Osteocyte (in vitro differentiated cells): ENCODE measurements at regions not wholly inside any gene's neighbourhood (a gene's known extent, or its start where the extent isn't known, plus 50 kb on each side); places are given as distances from the start of the nearest gene placed in this dataset.
"Not testable (repeated sequence)": the region's sequence is repeated elsewhere in the genome, so short reads cannot be mapped to it uniquely, and the experiment has no call there.

Experiments
- DNase-seq: peaks from one replicate; pipeline ENCODE4 v3.0.0; 2021; ENCODE audit warnings: mixed read lengths; ENCODE audit not compliant: unreplicated experiment; ENCODE audit errors: extremely low spot score
- H3K27ac Mint-ChIP-seq: one replicate; pipeline ENCODE4 v1.8.0; 2021; ENCODE audit warnings: mild to moderate bottlenecking, mixed read lengths; ENCODE audit not compliant: unreplicated experiment
- H3K27me3 Mint-ChIP-seq: one replicate; pipeline ENCODE4 v1.8.0; 2021; ENCODE audit warnings: mixed read lengths; ENCODE audit not compliant: unreplicated experiment
- H3K36me3 Mint-ChIP-seq: one replicate; pipeline ENCODE4 v1.8.0; 2021; ENCODE audit warnings: mixed read lengths; ENCODE audit not compliant: unreplicated experiment
- H3K4me1 Mint-ChIP-seq: one replicate; pipeline ENCODE4 v1.8.0; 2021; ENCODE audit warnings: mixed read lengths; ENCODE audit not compliant: unreplicated experiment
- H3K4me3 Mint-ChIP-seq: one replicate; pipeline ENCODE4 v1.8.0; 2021; ENCODE audit warnings: mild to moderate bottlenecking, moderate library complexity, mixed read lengths; ENCODE audit not compliant: unreplicated experiment
- H3K9me3 Mint-ChIP-seq: one replicate; pipeline ENCODE4 v1.8.0; 2021; ENCODE audit warnings: mixed read lengths; ENCODE audit not compliant: unreplicated experiment
- TF ChIP-seq, protein P1 (sequence below): fragments of 200-600 bp; sonication (generic); IDR thresholded peaks from 2 replicates; pipeline ENCODE4 v1.5.0; 2021; ENCODE audit warnings: antibody characterized with exemption, mild to moderate bottlenecking, moderate library complexity

DNA sequence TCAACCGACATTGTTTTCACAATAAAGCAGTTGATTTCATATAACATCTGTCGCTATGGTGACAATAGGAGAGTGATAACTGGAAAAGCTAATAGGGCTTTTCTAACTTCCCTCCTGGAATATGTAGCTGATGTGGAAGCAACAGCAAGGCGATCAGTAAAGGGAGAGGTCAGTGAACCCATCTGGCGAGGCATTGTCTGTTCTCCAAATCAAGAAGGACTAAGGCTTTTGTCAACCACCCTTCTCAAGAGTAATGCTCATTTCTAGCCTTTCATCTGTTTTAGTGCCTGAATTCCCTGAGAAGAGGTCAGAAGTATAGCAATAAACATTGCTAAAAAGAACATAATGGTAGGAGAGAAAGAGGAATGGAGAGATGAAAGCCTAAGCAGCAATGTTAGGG is 201.3 kb downstream of the AKAP7 start:
- DNase-seq, result no peak
- H3K27ac Mint-ChIP-seq, result no peak overlapping the region
- H3K9me3 Mint-ChIP-seq, result no peaks in the 10 kb centered on the region
- no peaks in the 10 kb centered on the region for H3K36me3 Mint-ChIP-seq
- TF ChIP-seq, protein P1, sequence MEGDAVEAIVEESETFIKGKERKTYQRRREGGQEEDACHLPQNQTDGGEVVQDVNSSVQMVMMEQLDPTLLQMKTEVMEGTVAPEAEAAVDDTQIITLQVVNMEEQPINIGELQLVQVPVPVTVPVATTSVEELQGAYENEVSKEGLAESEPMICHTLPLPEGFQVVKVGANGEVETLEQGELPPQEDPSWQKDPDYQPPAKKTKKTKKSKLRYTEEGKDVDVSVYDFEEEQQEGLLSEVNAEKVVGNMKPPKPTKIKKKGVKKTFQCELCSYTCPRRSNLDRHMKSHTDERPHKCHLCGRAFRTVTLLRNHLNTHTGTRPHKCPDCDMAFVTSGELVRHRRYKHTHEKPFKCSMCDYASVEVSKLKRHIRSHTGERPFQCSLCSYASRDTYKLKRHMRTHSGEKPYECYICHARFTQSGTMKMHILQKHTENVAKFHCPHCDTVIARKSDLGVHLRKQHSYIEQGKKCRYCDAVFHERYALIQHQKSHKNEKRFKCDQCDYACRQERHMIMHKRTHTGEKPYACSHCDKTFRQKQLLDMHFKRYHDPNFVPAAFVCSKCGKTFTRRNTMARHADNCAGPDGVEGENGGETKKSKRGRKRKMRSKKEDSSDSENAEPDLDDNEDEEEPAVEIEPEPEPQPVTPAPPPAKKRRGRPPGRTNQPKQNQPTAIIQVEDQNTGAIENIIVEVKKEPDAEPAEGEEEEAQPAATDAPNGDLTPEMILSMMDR, result no peak
- no peaks in the 10 kb centered on the region for H3K4me1 Mint-ChIP-seq
- peaks cover 17% of the 10 kb centered on the region for H3K27me3 Mint-ChIP-seq
- H3K4me3 Mint-ChIP-seq, result no peak overlapping the region

DNA sequence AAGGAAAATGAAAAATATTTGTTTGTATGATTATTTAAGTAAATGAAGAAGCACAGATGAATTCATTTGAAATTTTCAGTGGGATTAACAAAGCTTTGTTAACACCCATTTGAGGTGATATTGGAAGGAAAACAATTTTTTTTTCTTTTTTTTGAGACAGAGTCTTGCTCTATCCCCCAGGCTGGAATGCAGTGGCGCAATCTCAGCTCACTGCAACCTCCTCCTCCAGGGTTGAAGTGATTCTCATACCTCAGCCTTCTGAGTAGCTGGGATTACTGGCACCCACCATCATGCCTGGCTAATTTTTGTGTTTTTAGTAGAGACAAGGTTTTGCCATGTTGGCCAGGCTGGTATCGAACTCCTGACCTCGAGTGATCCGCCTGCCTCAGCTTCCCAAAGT is 211.6 kb downstream of the AKAP7 start:
- H3K36me3 Mint-ChIP-seq, H3K9me3 Mint-ChIP-seq, DNase-seq, H3K4me1 Mint-ChIP-seq, H3K4me3 Mint-ChIP-seq, H3K27ac Mint-ChIP-seq: not testable (repeated sequence)
- peaks cover 24% of the 10 kb centered on the region for H3K27me3 Mint-ChIP-seq

DNA sequence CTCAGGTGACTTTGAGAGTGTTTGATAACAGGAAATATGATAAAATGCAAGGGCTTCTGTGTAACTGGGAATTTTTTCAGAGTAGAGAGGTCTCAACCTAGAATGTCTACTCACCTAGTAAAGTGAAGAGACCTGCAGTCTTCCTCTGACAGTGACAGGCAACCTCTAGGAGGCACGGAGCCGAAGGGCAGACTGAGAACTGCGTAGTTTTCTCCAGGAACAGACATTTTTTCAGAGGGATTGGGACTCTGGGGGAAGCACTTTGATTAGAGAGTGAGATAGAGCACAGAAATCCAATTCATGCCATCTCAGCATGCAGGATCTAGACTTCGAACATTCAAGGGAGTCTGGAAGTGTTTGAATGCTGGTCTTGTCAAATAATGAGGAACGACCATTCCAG is 213.3 kb downstream of the AKAP7 start:
- Mint-ChIP-seq H3K36me3 (no peaks in the 10 kb centered on the region), H3K4me3 (no peak overlapping the region), H3K9me3 (no peaks in the 10 kb centered on the region), H3K27me3 (peaks cover 27% of the 10 kb centered on the region), H3K4me1 (no peaks in the 10 kb centered on the region), H3K27ac (no peak overlapping the region)
- TF ChIP-seq, protein P1, result no peak
- no peak for DNase-seq

DNA sequence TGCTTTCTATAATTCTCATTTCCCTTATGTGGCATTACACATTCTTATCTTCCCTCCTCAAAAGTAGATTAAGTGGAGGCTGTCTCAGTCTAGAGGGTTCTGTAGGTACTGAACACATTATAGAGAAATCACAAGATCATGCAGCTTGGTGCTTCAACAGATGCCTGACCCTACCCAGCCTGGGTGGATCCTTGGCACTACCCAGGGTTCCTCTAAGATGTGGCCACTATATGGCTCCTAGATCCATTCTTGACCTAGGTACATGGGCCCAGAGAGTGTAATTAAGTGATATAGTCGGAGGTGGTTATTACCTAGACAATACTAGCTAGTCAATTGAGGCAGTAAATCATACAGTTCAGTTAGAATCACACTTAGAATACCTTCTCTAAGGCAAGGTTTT is 213.9 kb downstream of the AKAP7 start:
- DNase-seq, result no peak
- no peak overlapping the region for H3K4me3 Mint-ChIP-seq
- H3K36me3 Mint-ChIP-seq, result no peaks in the 10 kb centered on the region
- no peaks in the 10 kb centered on the region for H3K9me3 Mint-ChIP-seq
- H3K27ac Mint-ChIP-seq, result no peak overlapping the region
- TF ChIP-seq, protein P1, result no peak
- peaks cover 30% of the 10 kb centered on the region for H3K27me3 Mint-ChIP-seq
- no peaks in the 10 kb centered on the region for H3K4me1 Mint-ChIP-seq

DNA sequence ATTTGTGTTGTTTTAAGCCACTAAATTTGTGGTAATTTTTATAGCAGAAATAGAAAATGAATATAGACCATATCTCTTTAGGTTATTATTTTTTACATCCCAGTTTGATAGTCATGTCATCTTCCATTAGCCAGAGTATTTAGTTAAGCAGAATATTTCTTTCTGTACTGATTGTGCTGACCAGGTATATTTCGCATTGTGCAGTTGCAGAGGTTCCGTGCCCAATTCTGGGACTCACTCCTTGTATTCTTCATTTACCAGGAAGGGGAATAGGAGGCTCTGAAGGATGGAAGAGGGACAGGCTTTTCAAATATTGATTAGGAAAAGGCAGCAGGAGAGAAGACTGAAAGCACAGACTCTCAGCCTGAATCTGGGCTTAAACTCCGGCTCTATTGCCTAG is 217.8 kb downstream of the AKAP7 start:
- Mint-ChIP-seq H3K27me3 (peaks cover 30% of the 10 kb centered on the region), H3K9me3 (no peaks in the 10 kb centered on the region), H3K36me3 (no peaks in the 10 kb centered on the region), H3K4me3 (no peak overlapping the region), H3K27ac (no peak overlapping the region), H3K4me1 (no peaks in the 10 kb centered on the region)
- no peak for DNase-seq
- TF ChIP-seq, protein P1, result no peak

DNA sequence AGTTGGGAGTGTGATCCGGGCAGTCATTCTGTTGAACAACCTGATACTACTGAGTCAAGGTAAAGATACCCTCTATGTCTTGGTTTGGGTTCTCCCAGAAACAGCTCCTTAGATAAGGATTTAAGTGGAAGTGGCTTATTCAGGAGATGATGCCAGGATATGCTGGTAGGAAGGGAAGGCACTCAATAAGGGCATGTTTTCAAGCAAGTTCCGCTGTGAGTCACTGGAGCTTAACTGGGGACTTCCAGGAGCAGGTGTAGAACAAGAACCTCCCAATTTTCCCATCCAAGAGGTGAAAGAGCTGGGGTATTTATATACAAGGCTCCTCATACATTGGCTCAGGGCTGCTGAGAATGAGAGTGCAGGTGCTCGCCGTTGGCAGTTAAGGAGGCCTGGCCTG is 218.6 kb downstream of the AKAP7 start:
- Mint-ChIP-seq H3K27ac (no peak overlapping the region), H3K27me3 (peaks cover 23% of the 10 kb centered on the region), H3K36me3 (no peaks in the 10 kb centered on the region), H3K4me1 (no peaks in the 10 kb centered on the region), H3K4me3 (no peak overlapping the region), H3K9me3 (no peaks in the 10 kb centered on the region)
- TF ChIP-seq, protein P1, result no peak
- DNase-seq, result no peak
